ENCODE measurements at regions not wholly inside any gene's neighbourhood (a gene's known extent, or its start where the extent isn't known, plus 50 kb on each side); places are given as distances from the start of the nearest gene placed in this dataset.
A peak's percentile ranks its signal among the peaks of the same experiment; 100 is the strongest.

DNA sequence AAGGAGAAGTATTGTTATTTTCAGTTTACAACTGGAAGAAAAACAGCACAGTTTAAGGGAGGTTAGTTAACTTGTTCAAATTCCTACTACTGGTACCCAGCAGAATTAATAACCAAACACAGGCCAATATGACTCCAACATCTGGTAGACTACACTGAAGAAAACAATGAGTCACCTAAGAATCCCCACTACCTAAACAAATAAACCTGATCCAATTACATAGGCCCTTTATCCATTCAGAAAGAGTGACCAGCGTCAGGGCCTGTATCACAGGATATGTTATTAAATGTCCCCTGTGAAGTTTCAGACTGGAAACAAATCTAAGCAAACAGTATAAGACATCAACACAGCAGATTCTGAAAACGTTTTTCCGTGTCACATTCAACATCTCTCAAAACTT lies 492.5 kb upstream of the INTU start:
- DNase-seq: no peak

DNA sequence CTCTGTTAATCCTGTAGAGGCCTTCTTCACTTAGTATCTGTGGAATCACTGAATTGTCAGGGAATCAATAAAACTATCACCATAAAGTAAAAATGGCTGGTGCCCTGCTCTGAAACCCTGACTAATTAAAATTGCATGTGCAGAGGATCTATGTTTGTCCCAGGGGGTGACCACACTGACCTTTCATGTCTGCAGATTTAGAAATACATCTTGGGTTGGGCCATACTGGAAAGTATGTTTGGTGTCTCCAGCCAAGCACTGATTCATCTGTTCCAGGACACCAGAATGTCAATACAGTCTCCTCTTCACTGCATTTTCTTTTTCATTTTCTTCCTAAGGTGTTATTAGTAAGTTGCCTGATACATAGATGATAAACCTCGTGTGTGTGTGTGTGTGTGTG lies 490.9 kb upstream of the INTU start:
- DNase-seq: no peak

DNA sequence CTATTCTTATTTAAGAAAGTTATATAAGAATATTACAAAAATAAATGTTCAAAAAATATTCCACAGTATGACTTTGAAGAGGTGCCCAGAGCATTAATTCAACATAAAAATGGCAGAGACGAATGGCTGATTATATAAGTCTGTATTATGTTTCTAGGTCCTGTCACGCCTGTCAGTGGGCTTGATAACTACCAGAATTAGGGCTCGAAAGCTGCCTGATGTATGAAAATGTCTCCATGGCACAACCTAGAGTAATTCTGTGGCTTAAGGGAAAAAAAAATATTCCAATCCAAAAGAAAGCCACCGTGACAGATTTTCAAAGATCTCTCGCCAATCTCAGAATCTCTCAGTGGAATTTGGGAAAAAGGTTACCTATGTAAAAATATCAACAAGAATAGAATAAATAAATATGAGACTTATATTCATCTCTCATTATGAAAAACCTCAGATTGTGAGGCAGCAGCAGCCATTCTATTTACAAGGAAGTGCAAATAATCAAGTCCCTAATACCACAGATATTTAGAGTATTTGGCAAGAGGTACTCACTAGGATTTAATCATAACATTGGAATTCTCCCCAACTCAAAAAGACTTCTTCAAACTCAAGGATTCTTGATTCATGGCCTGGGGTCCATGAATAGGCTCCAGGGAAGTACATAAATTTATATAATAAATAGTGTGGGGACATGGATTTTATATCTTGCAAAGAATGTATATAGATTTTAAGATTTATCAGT lies 489.1 kb upstream of the INTU start:
- no peak for DNase-seq

DNA sequence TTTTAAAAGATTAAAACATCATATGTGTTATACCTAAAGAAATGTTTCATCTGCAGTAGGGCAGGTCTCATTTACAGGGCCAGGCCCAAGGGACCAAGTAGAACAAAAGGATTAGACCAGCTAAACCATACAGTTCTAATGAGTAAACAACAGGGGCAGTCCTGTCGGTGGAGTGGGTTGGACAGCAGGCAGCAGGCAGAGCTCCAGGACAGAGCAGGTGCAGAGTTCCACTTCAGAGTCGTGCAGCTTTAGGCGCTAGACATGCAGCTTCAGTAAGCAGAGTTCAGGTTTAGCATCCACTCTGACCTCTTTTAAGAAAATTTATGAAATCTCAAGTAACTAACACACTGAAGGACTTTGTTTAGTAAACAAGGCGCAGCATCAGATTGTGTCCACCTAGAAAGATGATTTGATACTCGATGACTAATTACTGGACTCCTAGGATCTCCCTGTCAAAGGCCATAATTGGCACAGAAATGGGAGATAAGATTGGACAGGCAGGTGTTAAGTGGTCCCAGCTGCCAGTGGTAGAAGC lies 487.7 kb upstream of the INTU start:
- peak; percentile 69 for DNase-seq

DNA sequence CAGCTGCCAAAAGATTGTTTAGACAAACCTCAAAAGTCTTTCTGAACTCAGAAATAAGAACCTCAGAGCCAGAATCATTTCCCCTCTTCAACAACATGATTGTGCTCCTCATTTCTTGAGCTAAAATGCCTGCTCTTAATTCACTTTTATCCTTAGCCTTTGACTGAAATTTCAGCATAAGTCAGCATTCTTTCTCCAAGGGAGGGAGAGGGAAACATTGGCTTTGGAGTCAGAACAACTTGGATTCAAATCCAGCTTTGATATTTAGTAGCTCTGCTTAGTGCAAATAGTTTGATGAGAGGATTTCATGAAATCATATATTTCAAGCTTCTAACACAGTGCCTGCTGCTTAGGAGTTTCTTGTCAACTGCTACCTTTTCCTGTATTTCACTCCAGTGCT lies 484.6 kb upstream of the INTU start:
- no peak for DNase-seq

DNA sequence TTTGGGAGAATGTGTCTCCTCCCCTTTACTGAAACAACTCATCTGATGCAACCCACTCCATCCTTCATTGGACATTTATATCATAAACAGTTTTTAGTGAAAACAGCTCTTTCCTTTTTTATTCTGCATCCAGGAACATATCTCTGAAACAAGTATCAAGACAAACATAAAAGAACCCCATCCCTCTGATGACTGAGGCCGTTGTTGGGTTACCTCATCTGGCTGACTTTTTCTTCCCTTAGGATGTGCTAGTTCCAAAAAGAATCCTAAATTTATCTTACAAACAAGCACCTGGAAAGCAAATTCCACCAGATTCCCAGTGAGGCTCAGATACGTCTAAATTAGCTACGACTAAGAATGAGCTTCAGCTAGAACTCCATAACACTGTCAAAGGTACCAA lies 483.7 kb upstream of the INTU start:
- DNase-seq: no peak

DNA sequence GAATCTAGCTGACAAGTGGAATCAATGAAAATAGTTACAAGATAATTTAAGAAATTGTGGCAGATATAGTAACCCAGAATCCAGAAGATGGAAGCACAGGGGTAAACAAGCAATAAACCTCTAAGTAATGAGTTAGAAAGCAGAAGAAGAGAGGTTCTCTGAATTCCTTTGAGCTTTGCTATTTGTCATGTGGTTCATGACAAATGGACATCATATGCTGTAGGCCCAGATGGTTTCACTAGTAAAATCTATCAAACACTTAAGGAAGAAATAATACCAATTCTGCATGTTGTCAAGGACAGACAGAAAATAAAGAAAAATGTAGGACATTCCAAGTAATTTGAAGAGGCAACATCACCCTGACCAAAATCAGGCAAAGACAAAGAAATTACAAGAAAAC lies 480.8 kb upstream of the INTU start:
- DNase-seq: no peak

DNA sequence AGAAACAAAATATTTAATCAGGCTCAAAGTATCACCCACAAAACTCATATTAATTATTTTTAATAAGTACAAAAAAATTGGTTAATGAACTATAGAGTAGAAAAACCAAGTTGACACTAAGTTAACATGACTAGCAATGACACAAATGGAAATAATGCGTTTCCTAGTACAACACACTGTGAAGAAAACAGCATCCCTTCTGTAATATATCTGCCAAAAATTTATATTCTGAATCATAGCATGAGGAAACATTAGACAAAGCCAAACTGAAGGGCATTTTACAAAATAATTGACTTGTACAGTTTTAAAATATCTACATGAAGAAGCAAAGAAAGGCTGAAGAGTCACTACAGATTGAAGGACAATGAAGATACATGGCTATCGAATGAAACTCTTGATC lies 477.6 kb upstream of the INTU start:
- no peak for DNase-seq

DNA sequence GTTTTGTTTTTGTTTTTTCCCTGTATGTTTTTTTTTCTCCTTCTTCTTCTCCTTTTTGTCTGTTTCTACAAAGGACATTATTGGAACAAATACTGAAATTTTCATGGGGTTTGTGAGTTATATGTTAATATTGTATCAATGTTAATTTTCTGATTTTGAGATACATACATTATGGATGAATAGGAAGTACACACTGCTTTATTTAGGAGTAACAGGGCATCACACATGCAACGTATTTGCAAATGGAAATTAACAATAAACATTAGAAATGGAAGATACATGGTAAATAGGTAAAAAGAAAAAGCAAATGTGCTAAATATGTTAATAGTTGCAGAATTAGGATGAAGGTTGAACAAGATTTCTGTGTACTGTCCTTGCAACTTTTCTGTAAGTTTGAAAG lies 477.2 kb upstream of the INTU start:
- no peak for DNase-seq

DNA sequence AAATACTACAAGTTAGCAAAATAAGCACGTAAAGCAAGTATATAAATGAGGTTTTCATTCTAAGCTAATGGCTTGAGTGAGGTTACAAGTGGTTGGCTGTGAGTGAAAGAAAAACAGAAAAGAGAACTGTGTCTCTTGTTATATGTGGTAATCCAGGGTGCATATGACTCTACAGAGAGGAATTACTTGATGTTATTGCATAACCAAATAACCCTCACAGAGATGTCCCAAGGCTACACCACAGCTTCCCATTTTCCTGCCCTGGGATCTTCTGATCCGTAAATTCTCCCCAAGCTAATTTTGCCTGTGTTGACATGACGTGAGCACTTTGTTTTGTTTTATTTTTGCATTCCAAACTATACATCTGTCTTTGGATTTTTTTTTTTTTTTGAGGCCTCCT lies 470.0 kb upstream of the INTU start:
- no peak for DNase-seq

DNA sequence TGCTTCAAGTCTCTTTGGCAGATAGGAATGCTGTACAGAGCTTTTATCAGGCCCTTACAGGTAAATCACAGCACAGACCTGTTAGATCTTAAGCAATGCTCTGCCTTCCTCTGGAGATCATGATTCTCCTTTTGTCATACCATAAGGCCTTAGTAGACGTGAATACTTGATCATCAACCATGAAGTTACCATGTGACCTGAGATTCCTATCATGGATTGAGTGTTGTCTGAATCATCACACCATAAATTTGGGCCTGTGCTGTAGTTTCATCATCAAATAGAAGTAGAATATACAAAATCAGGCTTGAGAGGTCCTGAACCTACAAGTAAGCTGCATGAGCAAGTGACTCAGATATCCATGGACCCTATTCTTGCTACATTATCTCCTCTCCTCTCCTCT lies 466.8 kb upstream of the INTU start:
- no peak for DNase-seq

DNA sequence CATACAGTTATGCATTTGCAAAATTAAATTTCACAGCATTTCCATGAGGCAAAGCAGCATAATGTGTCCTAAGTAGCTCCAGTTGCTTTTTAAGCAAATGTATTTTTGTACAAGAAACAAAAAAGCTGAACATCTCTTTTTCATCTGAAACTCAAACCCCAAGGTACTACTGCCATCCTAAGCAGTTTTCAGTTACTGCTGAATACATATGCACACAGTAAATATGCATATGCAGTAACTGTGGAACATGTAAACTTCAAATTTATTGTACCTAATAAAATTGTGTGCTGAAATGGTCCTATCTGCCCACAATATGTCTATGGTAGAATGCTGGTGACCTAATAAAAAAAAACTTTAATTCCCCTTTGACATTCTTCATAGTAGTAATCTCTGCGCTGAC lies 458.6 kb upstream of the INTU start:
- no peak for DNase-seq

DNA sequence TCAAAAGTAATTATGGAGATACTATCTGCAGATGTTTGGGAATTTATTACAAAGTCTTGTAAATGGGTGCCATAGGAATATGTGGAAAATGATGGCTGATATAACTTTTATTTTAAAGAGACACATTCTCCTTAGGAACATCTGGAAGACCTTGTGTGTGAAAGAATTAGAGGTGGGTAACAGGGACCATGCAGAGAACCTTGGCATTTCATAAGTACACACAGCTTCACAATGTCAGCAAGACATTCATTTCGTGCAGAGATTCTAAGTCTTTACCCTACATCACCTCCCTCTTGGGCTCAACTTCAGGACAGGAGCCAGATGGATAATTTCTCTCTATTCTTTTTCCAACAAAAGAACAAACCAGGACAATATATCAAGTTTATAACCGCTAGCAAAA lies 458.1 kb upstream of the INTU start:
- no peak for DNase-seq

DNA sequence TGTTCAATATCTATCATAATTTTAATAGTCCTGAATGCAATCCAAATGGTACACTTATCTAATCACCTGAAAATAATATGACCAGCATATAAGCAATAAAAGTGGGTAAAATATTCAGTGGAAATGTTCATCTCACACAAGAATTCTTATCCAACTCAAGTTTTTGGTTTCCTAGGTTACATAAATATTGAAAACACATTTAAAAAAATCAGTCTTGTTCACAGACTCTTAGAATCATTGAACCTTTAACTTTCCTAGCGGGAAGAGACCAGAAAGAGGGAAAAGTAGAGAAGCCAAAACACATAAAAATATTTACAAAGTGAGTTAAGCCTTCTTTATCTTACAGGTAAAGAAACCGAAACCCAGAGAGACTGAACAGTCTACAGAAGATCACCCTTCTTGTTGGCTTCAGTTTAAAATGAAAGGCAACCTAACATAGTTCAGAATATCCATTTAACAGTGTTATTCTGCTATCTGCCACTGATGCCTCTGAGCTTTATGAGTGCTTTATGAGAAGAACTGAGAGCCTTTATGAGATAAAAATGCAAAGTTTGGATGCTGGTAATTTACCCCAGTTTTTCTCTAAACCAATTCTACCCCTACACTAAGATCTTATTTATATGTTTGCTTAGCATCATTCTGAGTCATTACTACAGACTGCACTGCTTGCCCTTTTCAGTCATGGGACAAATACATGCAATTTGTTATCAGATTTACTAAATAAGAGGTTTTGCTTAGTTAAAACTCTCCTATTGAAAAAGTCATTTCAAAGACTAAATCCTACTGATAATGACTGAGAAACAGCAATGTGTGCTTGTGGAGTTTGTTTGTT lies 453.3 kb upstream of the INTU start:
- DNase-seq: no peak

DNA sequence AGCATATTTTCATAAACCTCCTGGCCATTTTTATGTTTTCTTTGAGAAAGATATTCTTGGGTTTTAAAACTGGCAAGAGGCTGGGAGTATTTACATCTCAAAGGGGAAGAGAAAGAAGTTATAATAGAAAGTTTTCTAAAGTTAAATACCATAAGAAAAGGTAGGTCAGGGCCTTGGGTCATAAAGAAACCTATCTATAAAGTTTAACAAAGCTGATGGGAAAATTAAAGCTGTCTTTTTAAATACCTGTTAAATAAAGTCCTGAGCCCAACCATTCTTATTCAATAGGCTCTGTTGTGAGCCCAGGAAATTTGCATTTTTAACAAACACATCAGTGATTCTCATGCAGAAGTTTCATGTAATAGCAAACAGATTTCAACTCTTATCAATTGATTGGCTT lies 451.8 kb upstream of the INTU start:
- no peak for DNase-seq

DNA sequence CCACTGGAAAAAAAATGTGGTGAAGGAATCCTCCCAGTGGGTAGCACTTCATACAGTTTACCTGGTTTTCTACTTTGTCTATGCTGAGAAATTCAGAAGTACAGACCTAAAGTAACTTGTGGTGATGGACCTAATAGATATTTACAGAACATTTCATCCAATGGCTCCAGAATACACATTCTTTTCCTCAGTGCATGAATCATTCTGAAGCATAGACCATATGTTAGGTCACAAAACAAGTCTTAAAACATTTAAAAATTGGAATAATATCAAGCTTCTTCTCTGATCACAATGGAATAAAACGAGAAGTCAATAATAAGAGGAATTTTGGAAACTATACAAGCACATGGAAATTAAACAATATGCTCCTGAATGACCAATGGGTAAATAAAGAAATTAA lies 450.1 kb upstream of the INTU start:
- DNase-seq: no peak

DNA sequence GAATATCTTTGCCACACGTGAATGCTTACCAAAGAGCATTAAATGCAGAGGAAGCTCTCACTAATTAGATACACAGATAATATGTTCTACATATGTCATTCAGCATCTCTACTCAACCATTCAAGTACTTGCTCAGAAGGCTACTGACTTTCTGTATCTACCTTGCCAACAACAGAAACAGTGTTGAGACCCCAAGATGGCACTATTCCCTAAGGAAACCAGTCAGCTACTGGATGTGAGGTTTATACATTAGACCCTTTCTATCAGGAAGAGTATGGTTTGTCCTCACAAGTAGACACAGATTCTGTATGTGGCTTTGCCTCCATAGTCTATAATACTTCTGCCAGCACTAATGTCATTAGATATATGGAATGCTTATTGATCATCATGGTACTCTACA lies 443.9 kb upstream of the INTU start:
- DNase-seq: no peak

DNA sequence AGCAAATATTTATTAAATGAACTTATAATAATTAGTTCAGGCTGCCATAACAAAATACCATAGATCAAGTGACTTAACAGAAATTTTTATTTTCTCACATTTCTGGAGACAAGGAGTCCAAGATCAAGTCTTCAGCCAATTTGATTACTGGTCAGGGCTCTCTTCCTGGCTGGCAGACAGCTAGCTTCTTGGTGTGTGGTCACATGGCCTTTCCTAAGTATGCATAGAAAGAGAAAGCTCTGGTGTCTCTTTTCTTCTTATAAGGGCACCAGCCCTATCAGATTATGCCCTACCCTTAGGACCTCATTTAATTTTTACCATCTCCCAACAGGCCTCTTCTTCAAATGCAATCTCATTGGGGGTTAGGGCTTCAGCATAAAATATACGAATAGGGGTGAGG lies 438.5 kb upstream of the INTU start:
- no peak for DNase-seq

DNA sequence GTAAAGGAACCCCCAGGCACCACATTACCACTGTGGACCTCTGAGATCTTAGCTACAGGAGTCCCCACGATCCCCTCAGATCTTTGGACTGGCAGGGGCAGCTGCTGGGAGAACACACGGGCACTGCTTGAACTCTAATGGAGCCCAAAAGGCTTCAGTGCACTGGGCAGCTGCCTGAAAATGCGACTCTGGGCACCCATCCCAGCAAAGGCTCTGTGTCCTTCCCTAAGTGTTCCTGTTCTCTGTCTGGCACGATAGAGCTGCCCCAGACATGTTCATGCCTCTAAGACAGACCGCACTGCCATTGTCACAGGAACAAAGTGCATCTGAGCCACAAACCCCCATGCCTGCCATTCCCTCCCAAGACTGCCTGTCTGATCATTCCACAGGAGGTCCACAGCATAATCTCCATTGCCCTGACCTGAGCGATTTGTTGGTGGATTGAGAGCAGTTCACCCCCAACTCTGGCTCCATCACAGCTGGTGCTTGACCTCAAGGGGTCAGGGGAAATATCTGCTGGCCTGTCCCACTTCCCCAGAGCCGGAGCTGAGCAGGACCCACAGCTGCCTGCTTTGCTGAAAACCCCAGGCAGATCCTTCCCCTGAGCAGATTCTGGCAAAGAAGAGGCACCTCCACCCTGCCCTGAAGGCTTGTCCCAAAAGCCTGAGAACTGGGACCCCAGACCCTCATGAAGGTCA lies 436.0 kb upstream of the INTU start:
- no peak for DNase-seq

DNA sequence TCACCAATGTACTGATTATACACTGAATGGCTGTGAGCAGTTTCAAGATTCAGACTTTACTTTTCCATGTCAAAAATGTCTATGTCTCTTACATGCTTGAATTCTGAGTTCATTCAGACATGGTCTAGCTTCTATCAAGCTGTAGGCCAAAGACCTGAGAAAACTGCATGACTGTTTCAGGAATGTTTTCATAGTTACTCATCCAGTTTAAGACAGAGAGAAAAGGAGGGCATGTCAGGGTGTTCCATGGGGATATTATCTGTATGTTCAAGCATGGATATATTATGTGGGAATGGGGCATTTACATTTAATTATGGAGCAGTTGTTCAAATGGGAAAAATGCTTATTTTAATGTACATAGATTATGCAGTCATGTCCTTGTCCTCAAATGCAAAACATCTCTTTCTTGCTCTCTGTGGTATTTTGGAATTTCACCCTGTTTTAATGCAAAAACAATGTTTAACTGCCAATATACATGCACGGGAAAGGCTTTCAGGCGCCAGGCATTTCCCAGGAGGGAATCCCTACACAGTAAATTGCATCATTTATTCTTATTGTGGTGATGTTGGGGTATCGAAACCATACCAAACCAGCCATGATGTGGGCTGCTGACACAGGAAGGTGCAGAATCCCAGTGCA lies 429.1 kb upstream of the INTU start:
- DNase-seq: no peak

DNA sequence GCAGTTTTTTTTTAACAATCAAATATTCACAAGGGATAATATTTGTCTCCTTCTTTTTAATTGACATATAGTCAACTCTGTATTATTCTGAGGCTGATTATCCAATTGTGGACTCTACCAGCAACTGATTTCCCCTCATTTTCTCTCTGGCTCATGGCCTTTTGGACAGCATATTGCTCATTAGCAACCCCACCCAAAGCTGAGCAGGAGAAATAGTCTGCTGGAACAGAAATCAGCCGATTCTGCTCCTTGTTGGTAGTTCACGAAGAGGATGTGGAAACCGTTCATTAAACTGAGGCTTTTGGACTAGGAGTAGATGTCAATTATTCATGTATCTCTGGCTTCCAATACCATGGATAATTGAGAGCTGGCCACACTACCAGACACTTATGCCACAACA lies 428.4 kb upstream of the INTU start:
- no peak for DNase-seq

DNA sequence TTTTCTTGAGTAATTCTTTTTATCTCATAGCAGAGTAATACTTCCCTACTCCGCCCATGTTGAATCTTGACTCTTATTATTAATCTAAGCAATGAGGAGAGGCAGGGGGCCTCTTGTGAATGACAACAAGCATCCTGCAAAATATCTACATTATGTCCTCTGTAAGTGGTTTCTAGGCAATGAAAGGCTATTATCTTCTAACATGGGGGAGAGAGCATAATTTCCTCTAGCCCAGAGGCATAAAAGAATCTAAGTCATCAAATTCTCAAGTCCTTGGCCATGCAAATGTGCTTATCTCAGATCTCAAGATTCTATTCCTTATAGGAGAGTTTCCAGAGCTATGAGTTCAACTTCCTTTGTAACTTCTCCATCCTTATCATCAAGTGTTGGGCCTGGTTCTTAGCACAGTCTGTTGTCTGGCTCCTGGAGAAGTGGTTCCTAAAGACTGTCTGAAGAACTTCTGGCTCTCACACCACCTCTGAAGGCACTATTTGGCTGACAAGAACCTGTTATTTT lies 423.1 kb upstream of the INTU start:
- DNase-seq: no peak
